IPS-20b (cell line): ENCODE measurements at regions not wholly inside any gene's neighbourhood (a gene's known extent, or its start where the extent isn't known, plus 50 kb on each side); places are given as distances from the start of the nearest gene placed in this dataset.

Source experiments
- H3K27ac ChIP-seq: one replicate; pipeline ENCODE4 v1.5.1; 2013; ENCODE audit warnings: low read length
- H3K27me3 ChIP-seq: 2 replicates; pipeline ENCODE4 v1.6.1; 2013; ENCODE audit warnings: mild to moderate bottlenecking, low read length, inconsistent platforms; ENCODE audit not compliant: insufficient read depth
- H3K36me3 ChIP-seq: 2 replicates; pipeline ENCODE4 v1.6.1; 2013; ENCODE audit warnings: low read depth, mild to moderate bottlenecking, inconsistent platforms, low read length, moderate library complexity; ENCODE audit not compliant: insufficient read depth
- H3K4me1 ChIP-seq: 2 replicates; pipeline ENCODE4 v1.6.1; 2013; ENCODE audit warnings: mild to moderate bottlenecking, control low read depth, inconsistent platforms, low read length, moderate library complexity; ENCODE audit not compliant: insufficient read depth
- H3K4me3 ChIP-seq: 2 replicates; pipeline ENCODE4 v1.5.1; 2013; ENCODE audit warnings: mild to moderate bottlenecking, low read length, inconsistent platforms
- H3K9ac ChIP-seq: 2 replicates; pipeline ENCODE4 v1.6.1; 2013; ENCODE audit warnings: low read depth, mild to moderate bottlenecking, inconsistent platforms, low read length, moderate library complexity
- H3K9me3 ChIP-seq: 2 replicates; pipeline ENCODE4 v1.6.1; 2013; ENCODE audit warnings: mild to moderate bottlenecking, low read depth, low read length, inconsistent platforms; ENCODE audit not compliant: insufficient read depth

GRCh38 chr5:53425687-53426511, 54.5 kb upstream of the FST start:
- H3K9ac ChIP-seq = peak overlapping the region; percentile 22; the same call in 1 of the 2 replicates
- H3K36me3 ChIP-seq = no peaks in the 10 kb centered on the region
- H3K4me3 ChIP-seq = no peak overlapping the region
- no peak overlapping the region for H3K27ac ChIP-seq
- H3K27me3 ChIP-seq = no peaks in the 10 kb centered on the region
- H3K4me1 ChIP-seq = peaks cover 11% of the 10 kb centered on the region
- no peaks in the 10 kb centered on the region for H3K9me3 ChIP-seq

- no peak overlapping the region for H3K27ac ChIP-seq
- H3K4me1 ChIP-seq = peaks cover 11% of the 10 kb centered on the region
These were observed 54.0 kb upstream of the FST start for GRCh38 chr5:53426512-53426830.

GRCh38 chr5:53426878-53427277, 53.6 kb upstream of the FST start:
- no peaks in the 10 kb centered on the region for H3K9me3 ChIP-seq
- H3K9ac ChIP-seq = no peak overlapping the region
- no peak overlapping the region for H3K4me3 ChIP-seq
- no peak overlapping the region for H3K27ac ChIP-seq
- peaks cover 11% of the 10 kb centered on the region for H3K4me1 ChIP-seq
- no peaks in the 10 kb centered on the region for H3K36me3 ChIP-seq
- H3K27me3 ChIP-seq = no peaks in the 10 kb centered on the region

More at GRCh38 chr5:53426512-53426830, 54.0 kb upstream of the FST start:
- Histone ChIP-seq H3K9me3 (no peaks in the 10 kb centered on the region), H3K9ac (no peak overlapping the region), H3K27me3 (no peaks in the 10 kb centered on the region), H3K36me3 (no peaks in the 10 kb centered on the region), H3K4me3 (no peak overlapping the region)

GRCh38 chr5:53427965-53428364, 52.5 kb upstream of the FST start:
- Histone ChIP-seq H3K9ac (no peak overlapping the region), H3K4me1 (peaks cover 11% of the 10 kb centered on the region), H3K27me3 (no peaks in the 10 kb centered on the region), H3K4me3 (no peak overlapping the region), H3K36me3 (no peaks in the 10 kb centered on the region), H3K27ac (no peak overlapping the region), H3K9me3 (no peaks in the 10 kb centered on the region)

GRCh38 chr5:53429706-53430105, 50.7 kb upstream of the FST start:
- peaks cover 11% of the 10 kb centered on the region for H3K4me1 ChIP-seq
- H3K36me3 ChIP-seq = no peaks in the 10 kb centered on the region
- H3K9ac ChIP-seq = no peak overlapping the region
- no peak overlapping the region for H3K4me3 ChIP-seq
- no peak overlapping the region for H3K27ac ChIP-seq
- H3K9me3 ChIP-seq = no peaks in the 10 kb centered on the region
- no peaks in the 10 kb centered on the region for H3K27me3 ChIP-seq

- Histone ChIP-seq H3K9ac (no peak overlapping the region), H3K27ac (no peak overlapping the region), H3K4me3 (no peak overlapping the region), H3K9me3 (no peaks in the 10 kb centered on the region), H3K27me3 (no peaks in the 10 kb centered on the region), H3K36me3 (no peaks in the 10 kb centered on the region), H3K4me1 (peaks cover 5% of the 10 kb centered on the region; the same call in 1 of the 2 replicates)
These were observed 49.7 kb upstream of the FST start for GRCh38 chr5:53430618-53431252.
